IMR-90 (cell line): ENCODE measurements at regions not wholly inside any gene's neighbourhood (a gene's known extent, or its start where the extent isn't known, plus 50 kb on each side); places are given as distances from the start of the nearest gene placed in this dataset.

ENCODE experiments used
- ATAC-seq: fragments of 200-7000 bp; cut with Tn5 transposase; 2 replicates; pipeline ENCODE4 v1.9.1; 2020; ENCODE audit warnings: low read depth, mild to moderate bottlenecking, moderate library complexity
- BruUV-seq: library from RNA; stranded (reverse); fragments of 400-500 nt; replicated peaks from 2 replicates; lab custom pipeline; 2021; lab: Mats Ljungman, UMichigan
- CTCF ChIA-PET: fragments of 300-600 bp; formaldehyde crosslinking; extraction: SDS; loops from one replicate; lab custom pipeline; 2021; ENCODE audit warnings: antibody characterized with exemption; lab: Yijun Ruan, JAX
- POLR2A ChIA-PET: fragments of 300-600 bp; sonication (Branson Sonifier 250); formaldehyde crosslinking; loops from one replicate; lab custom pipeline; 2022; ENCODE audit warnings: antibody characterized with exemption; ENCODE audit not compliant: unreplicated experiment; lab: Charles Lee
- DNase-seq: peaks from one replicate; pipeline ENCODE4 v3.0.0; 2013
- H2AFZ ChIP-seq: replicated peaks from 2 replicates; pipeline ENCODE3; 2013; ENCODE audit warnings: low read length, mild to moderate bottlenecking; ENCODE audit not compliant: poor library complexity
- H2AK5ac ChIP-seq: 2 replicates; pipeline ENCODE4 v1.6.1; 2013; ENCODE audit warnings: low read depth, low read length, inconsistent platforms
- H2AK9ac ChIP-seq: replicated peaks from 2 replicates; pipeline ENCODE3; 2013; ENCODE audit warnings: mild to moderate bottlenecking, low read depth, low read length, moderate library complexity; ENCODE audit not compliant: poor library complexity
- H2BK120ac ChIP-seq: 2 replicates; pipeline ENCODE4 v1.6.1; 2013; ENCODE audit warnings: low read depth, low read length, inconsistent platforms
- H2BK15ac ChIP-seq: 3 replicates; pipeline ENCODE4 v1.6.1; 2013; ENCODE audit warnings: low read depth, low read length, inconsistent platforms
- H2BK20ac ChIP-seq: 2 replicates; pipeline ENCODE4 v1.6.1; 2013; ENCODE audit warnings: low read depth, mild to moderate bottlenecking, inconsistent platforms, low read length, moderate library complexity
- H2BK5ac ChIP-seq: 2 replicates; pipeline ENCODE4 v1.6.1; 2013; ENCODE audit warnings: mild to moderate bottlenecking, low read depth, low read length, inconsistent platforms; ENCODE audit not compliant: poor library complexity, severe bottlenecking
- H3K14ac ChIP-seq: replicated peaks from 2 replicates; pipeline ENCODE4 v1.6.1; 2013; ENCODE audit warnings: low read depth, low read length, inconsistent platforms
- H3K18ac ChIP-seq: 2 replicates; pipeline ENCODE4 v1.6.1; 2013; ENCODE audit warnings: low read depth, low read length, control low read depth
- H3K23ac ChIP-seq: 2 replicates; pipeline ENCODE4 v1.6.1; 2013; ENCODE audit warnings: low read depth, low read length, inconsistent platforms
- H3K27ac ChIP-seq: 2 replicates; pipeline ENCODE4 v1.5.1; 2013; ENCODE audit warnings: mild to moderate bottlenecking, control low read depth, low read length; ENCODE audit not compliant: insufficient read depth
- H3K27me3 ChIP-seq: 2 replicates; pipeline ENCODE4 v1.6.1; 2013; ENCODE audit warnings: low read length; ENCODE audit not compliant: control insufficient read depth, insufficient read depth
- H3K36me3 ChIP-seq: 2 replicates; pipeline ENCODE4 v1.6.1; 2013; ENCODE audit warnings: low read length, mixed read lengths; ENCODE audit not compliant: control insufficient read depth, insufficient read depth
- H3K4ac ChIP-seq: 2 replicates; pipeline ENCODE4 v1.6.1; 2013; ENCODE audit warnings: low read depth, low read length, inconsistent platforms
- H3K4me1 ChIP-seq: 2 replicates; pipeline ENCODE4 v1.6.1; 2013; ENCODE audit warnings: low read length, mixed read lengths; ENCODE audit not compliant: control insufficient read depth, insufficient read depth
- H3K4me2 ChIP-seq: 2 replicates; pipeline ENCODE4 v1.6.1; 2013; ENCODE audit warnings: low read depth, mild to moderate bottlenecking, control low read depth, low read length, moderate library complexity
- H3K4me3 ChIP-seq: 2 replicates; pipeline ENCODE4 v1.5.1; 2013; ENCODE audit warnings: low read depth, mild to moderate bottlenecking, control low read depth, low read length, moderate library complexity; ENCODE audit not compliant: insufficient read depth
- H3K56ac ChIP-seq: 2 replicates; pipeline ENCODE4 v1.6.1; 2013; ENCODE audit warnings: low read length, inconsistent platforms; ENCODE audit not compliant: insufficient read depth; ENCODE audit errors: extremely low read depth
- H3K79me1 ChIP-seq, 2 experiments: 2 replicates each; pipeline ENCODE4 v1.6.1; 2013; ENCODE audit warnings: low read length in 2 of 2, inconsistent platforms in 1 of 2, low read depth in 1 of 2
- H3K9ac ChIP-seq: 2 replicates; pipeline ENCODE4 v1.6.1; 2013; ENCODE audit warnings: low read depth, low read length, control low read depth
- H3K9me1 ChIP-seq: 2 replicates; pipeline ENCODE4 v1.6.1; 2013; ENCODE audit warnings: low read length, inconsistent platforms; ENCODE audit not compliant: insufficient read depth
- H3K9me3 ChIP-seq: 2 replicates; pipeline ENCODE4 v1.6.1; 2013; ENCODE audit warnings: low read length; ENCODE audit not compliant: control insufficient read depth, insufficient read depth
- H4K20me1 ChIP-seq: 2 replicates; pipeline ENCODE4 v1.6.1; 2013; ENCODE audit warnings: low read length, inconsistent platforms; ENCODE audit not compliant: insufficient read depth
- H4K5ac ChIP-seq: 2 replicates; pipeline ENCODE4 v1.6.1; 2013; ENCODE audit warnings: mild to moderate bottlenecking, low read depth, low read length, control low read depth
- H4K8ac ChIP-seq, 2 experiments: 2 replicates each; pipeline ENCODE4 v1.6.1; 2013; ENCODE audit warnings: low read depth in 2 of 2, low read length in 2 of 2, control low read depth in 1 of 2, inconsistent platforms in 1 of 2
- H4K91ac ChIP-seq: 2 replicates; pipeline ENCODE4 v1.6.1; 2013; ENCODE audit warnings: low read depth, low read length, inconsistent platforms; ENCODE audit not compliant: insufficient read depth
- CEBPB ChIP-seq: IDR thresholded peaks from 2 replicates; pipeline ENCODE4 v1.6.1; 2012; ENCODE audit warnings: low read depth, low read length, improper control_type of control experiment
- CHD1 ChIP-seq: IDR thresholded peaks from 2 replicates; pipeline ENCODE4 v1.6.1; 2012; ENCODE audit warnings: low read depth, low read length, improper control_type of control experiment
- WGBS, 2 experiments: methylation state at CpG; one replicate each; pipeline versions ENCODE4 v1.1.5 to v1.1.7; 2013; ENCODE audit warnings: missing lambda C conversion rate in 2 of 2; ENCODE audit not compliant: insufficient read length in 1 of 2; ENCODE audit errors: extremely low coverage in 2 of 2; 5-methylcytosine and 5-hydroxymethylcytosine counted together
- dilution Hi-C: fragments of 300-500 bp; cut with HindIII; formaldehyde crosslinking; loops from one replicate; pipeline ENCODE4 v1.14.3; 2018; ENCODE audit warnings: low sequenced_read_pairs; ENCODE audit not compliant: unreplicated experiment
- in situ Hi-C: fragments of 300-500 bp; cut with MboI; formaldehyde crosslinking; loops from 3 replicates; pipeline ENCODE4 v1.14.3; 2019; ENCODE audit warnings: low sequenced_read_pairs, inconsistent platforms, mixed read lengths
- intact Hi-C: fragments of 100-400 bp; cut with micrococcal nuclease; formaldehyde crosslinking; loops from 2 replicates; pipeline ENCODE4 v1.10.0; 2022

DNA sequence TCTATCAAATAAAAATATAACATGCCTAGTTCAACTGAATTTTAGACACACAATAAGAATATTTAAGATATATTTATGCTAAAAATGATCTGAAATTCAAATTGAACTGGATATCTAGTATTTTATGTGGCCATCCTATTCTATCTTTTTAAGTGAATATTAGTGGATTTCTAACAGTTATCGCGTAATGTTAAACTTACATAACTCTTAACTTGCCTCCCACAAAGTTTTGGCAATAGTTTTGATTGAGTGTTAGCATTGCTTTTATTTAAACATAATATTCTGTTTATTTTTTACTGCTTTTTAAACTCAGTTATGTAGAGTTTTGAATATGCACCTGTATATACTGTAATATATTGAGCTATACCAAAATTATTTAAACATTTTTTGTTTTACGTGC is 1279.5 kb downstream of the OTOL1 start:
- BruUV-seq, result no TSS peak

More for the DNA sequence above, 1279.5 kb downstream of the OTOL1 start:
- Histone ChIP-seq H4K8ac (no peak overlapping the region), H4K20me1 (no peaks in the 10 kb centered on the region), H2BK5ac (no peak overlapping the region), H3K4me1 (no peaks in the 10 kb centered on the region), H4K5ac (no peak overlapping the region), H3K9me1 (no peaks in the 10 kb centered on the region), H2AK9ac (no peak overlapping the region), H3K9me3 (no peaks in the 10 kb centered on the region), H3K9ac (no peak overlapping the region), H3K27ac (no peak overlapping the region), H3K23ac (no peak overlapping the region), H2AFZ (no peak overlapping the region), H3K4ac (no peak overlapping the region), H3K4me3 (no peak overlapping the region), H3K14ac (no peak overlapping the region), H2BK120ac (no peak overlapping the region), H2BK20ac (no peak overlapping the region), H2BK15ac (no peak overlapping the region), H3K79me1 (no peaks in the 10 kb centered on the region), H3K18ac (no peak overlapping the region), H4K91ac (no peak overlapping the region), H3K27me3 (no peaks in the 10 kb centered on the region), H3K4me2 (no peak overlapping the region), H2AK5ac (no peak overlapping the region), H3K56ac (no peak overlapping the region), H3K36me3 (no peaks in the 10 kb centered on the region)
- in situ Hi-C loops, result loop anchor here (25.0 kb wide), 1 partner anchor 136 kb away; no protein-coding TSS in a partner anchor
- WGBS, 2 experiments, result no CpG with 5 or more reads among the region's 3 CpGs
- dilution Hi-C loops, result no loop called here
- ChIA-PET POLR2A (no interaction called here), CTCF (interaction anchor here (0.5 kb wide), 1 partner anchor 860 kb away, joined by 3 read pairs; no protein-coding TSS in a partner anchor)
- intact Hi-C loops, result no loop called here
- TF ChIP-seq CEBPB (peak; percentile 72), CHD1 (no peak)
- no peak for ATAC-seq
- no peak for DNase-seq
